ENCODE measurements at regions not wholly inside any gene's neighbourhood (a gene's known extent, or its start where the extent isn't known, plus 50 kb on each side); places are given as distances from the start of the nearest gene placed in this dataset.

DNA sequence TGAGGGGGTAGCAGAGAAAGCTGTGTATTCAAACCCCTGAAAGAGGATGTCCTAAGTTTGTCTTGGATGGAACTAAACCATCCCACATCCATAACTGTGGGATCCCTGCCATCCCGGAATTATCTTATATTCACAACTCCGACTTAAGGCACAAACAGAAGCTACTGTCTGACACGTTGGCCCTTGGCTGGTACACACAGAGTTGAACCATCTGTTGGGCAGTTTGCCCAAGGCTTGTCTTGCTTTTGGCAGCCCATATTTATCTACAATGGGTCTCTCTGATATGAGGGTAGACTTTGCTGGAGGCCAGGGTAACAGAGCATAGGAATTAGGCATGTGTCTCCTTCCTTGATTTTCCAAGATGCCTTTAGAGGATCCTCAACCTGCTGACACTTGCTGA, 116.6 kb upstream of the PROKR2 start:
- TF ChIP-seq, protein P1, sequence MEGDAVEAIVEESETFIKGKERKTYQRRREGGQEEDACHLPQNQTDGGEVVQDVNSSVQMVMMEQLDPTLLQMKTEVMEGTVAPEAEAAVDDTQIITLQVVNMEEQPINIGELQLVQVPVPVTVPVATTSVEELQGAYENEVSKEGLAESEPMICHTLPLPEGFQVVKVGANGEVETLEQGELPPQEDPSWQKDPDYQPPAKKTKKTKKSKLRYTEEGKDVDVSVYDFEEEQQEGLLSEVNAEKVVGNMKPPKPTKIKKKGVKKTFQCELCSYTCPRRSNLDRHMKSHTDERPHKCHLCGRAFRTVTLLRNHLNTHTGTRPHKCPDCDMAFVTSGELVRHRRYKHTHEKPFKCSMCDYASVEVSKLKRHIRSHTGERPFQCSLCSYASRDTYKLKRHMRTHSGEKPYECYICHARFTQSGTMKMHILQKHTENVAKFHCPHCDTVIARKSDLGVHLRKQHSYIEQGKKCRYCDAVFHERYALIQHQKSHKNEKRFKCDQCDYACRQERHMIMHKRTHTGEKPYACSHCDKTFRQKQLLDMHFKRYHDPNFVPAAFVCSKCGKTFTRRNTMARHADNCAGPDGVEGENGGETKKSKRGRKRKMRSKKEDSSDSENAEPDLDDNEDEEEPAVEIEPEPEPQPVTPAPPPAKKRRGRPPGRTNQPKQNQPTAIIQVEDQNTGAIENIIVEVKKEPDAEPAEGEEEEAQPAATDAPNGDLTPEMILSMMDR (IDR thresholded peaks at IDR 0.05; ENCODE audit: low read depth, low read length, missing control alignments) = no peak
- no peak overlapping the region for H3K4me3 ChIP-seq (replicated peaks; ENCODE audit: low read depth, low read length)
- DNase-seq (ENCODE audit: extremely low read depth, low read depth) = no peak

DNA sequence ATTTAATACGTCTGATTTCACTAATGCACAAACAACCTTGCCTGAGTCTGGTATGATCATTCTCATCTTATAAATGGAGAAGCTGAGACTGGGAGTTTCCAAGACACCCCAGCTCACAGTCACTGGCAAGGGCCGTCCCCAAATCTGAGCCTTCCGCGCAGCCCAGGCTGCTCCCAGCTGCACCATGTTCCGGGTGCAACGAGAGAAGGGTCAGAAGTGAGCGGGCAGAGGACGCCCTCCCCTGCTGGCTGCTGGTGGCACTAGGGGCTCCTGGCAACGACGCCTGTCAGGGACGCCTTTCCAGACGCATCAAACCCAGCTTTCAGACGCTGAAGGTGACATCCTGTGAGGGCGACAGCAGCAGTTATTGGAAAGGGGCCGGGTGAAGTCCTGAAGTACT, 115.3 kb upstream of the PROKR2 start:
- no peak overlapping the region for H3K4me3 ChIP-seq (replicated peaks; ENCODE audit: low read depth, low read length)
- no peak for DNase-seq (ENCODE audit: extremely low read depth, low read depth)
- TF ChIP-seq, protein P1 (IDR thresholded peaks at IDR 0.05; ENCODE audit: low read depth, low read length, missing control alignments) = no peak

DNA sequence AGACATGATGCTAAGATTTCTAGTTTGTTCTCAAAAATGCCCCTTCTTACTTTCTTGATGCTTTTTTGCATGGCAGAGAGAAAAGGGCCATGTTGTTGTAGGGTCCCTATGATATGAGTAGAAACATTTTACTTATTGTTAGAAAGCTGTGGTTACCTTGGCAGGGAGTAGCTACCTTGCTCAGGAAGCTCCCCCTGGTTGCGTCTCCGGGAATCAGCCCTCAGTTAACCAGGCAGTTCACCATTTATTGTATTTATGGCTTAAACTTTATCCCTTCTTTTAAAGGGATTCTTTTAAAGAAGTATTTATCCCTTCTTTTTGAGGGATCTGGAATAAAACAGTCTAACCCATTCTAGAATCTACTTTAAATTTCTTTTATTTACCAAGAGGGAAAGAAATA, 113.9 kb upstream of the PROKR2 start:
- no peak for DNase-seq (ENCODE audit: extremely low read depth, low read depth)
- TF ChIP-seq, protein P1 (IDR thresholded peaks at IDR 0.05; ENCODE audit: low read depth, low read length, missing control alignments) = no peak
- H3K4me3 ChIP-seq (replicated peaks; ENCODE audit: low read depth, low read length) = no peak overlapping the region

DNA sequence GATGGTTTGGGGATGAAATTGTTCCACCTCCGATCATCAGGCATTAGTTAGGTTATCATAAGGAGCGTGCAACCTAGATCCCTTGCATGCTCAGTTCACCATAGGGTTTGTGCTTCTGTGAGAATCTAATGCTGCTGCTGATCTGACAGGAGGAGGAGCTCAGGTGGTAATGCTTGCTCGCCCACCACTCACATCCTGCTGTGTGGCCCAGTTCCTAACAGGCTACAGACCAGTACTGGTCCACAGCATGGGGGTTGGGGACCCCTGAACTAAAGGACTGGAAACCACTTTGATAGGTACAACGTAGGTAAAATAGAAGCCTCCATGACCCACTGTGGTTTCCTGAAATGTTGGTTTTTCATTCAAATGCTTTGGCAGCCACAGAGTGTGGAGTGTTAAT, 109.3 kb upstream of the PROKR2 start:
- TF ChIP-seq, protein P1 (IDR thresholded peaks at IDR 0.05; ENCODE audit: low read depth, low read length, missing control alignments) = no peak
- DNase-seq (ENCODE audit: extremely low read depth, low read depth) = no peak
- H3K4me3 ChIP-seq (replicated peaks; ENCODE audit: low read depth, low read length) = no peak overlapping the region

DNA sequence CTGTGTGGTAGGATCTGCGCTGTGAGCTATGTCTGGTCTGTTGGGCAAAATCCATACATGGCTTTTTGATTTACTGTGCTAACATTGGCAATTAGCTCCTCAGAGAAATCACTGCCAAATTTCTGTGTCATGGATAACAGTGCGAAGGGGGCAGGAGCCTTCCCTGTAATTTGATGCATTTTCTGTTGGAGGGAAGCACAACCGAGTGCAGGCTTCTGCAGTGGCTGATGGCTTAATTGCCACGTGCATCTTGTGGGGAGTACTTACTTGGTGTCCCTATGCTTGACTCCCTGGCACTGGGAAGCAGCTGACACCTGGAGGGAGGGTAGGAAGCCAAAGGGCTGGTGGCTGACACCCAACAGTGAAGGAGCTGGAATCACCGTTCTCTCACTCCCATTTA, 99.3 kb upstream of the PROKR2 start:
- TF ChIP-seq, protein P1 (IDR thresholded peaks at IDR 0.05; ENCODE audit: low read depth, low read length, missing control alignments) = no peak
- H3K4me3 ChIP-seq (replicated peaks; ENCODE audit: low read depth, low read length) = no peak overlapping the region
- DNase-seq (ENCODE audit: extremely low read depth, low read depth) = no peak

DNA sequence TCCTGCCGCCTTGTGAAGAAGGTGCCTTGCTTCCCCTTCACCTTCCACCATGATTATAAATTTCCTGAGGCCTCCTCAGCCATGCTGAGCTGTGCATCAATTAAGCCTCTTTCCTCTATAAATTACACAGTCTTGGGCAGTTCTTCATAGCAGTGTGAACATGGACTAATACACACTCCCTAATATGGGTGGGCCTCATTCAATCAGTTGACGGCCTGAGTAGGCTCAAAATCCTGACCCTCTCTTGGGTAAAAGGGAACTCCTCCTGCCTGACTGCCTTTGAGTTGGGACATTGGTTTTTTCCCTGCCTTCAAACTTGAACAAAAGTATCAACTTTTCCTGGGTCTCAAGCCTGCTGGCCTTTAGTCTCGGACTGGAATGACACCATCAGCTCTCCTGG, 96.6 kb upstream of the PROKR2 start:
- no peak overlapping the region for H3K4me3 ChIP-seq (replicated peaks; ENCODE audit: low read depth, low read length)
- DNase-seq (ENCODE audit: extremely low read depth, low read depth) = no peak
- TF ChIP-seq, protein P1 (IDR thresholded peaks at IDR 0.05; ENCODE audit: low read depth, low read length, missing control alignments) = no peak

DNA sequence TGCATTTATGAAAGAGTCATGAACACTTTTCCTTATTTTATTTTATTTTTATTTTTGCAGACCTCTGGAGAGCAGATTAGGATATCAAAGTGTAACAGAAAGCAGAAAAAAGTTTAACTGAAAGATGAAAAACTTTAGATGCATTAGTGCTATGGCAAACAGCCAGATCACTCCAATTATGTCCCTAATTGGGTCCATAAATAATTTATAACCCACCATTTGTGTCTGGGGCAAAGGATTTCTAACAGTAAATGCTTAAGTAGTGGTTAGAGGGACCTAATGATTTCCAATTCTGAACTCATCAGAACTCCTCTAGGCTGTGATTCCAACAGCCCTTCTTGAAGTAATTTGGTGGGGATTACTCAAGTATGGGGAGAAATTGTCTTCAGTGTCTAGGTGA, 93.7 kb upstream of the PROKR2 start:
- no peak overlapping the region for H3K4me3 ChIP-seq (replicated peaks; ENCODE audit: low read depth, low read length)
- TF ChIP-seq, protein P1 (IDR thresholded peaks at IDR 0.05; ENCODE audit: low read depth, low read length, missing control alignments) = no peak
- no peak for DNase-seq (ENCODE audit: extremely low read depth, low read depth)
